K562 (cell line): ENCODE measurements at regions not wholly inside any gene's neighbourhood (a gene's known extent, or its start where the extent isn't known, plus 50 kb on each side); places are given as distances from the start of the nearest gene placed in this dataset.

Source experiments
- ATAC-seq: fragments of 200-7000 bp; cut with Tn5 transposase; 3 replicates; pipeline ENCODE4 v1.9.1; 2020; ENCODE audit warnings: moderate library complexity
- BruUV-seq: library from RNA; stranded (reverse); fragments of 400-500 nt; replicated peaks from 2 replicates; lab custom pipeline; 2021; lab: Mats Ljungman, UMichigan
- CTCF ChIA-PET: fragments of 300-600 bp; formaldehyde crosslinking; extraction: SDS; loops from one replicate; lab custom pipeline; 2021; ENCODE audit warnings: low intra/inter-chr PET ratio; lab: Yijun Ruan, JAX
- POLR2A ChIA-PET: fragments of 300-600, 350-650 bp; sonication (Branson Sonifier 250); formaldehyde crosslinking; extraction: SDS; loops from one replicate; lab custom pipeline; 2021; ENCODE audit warnings: antibody characterized with exemption, inconsistent platforms; lab: Yijun Ruan, JAX
- DNase-seq, 4 experiments: peaks; one replicate each; pipeline versions ENCODE4 v3.0.0 to v3.0.0-alpha.2; 2011 to 2018; ENCODE audit warnings: low spot score in 3 of 4, mixed read lengths in 3 of 4; ENCODE audit errors: extremely low read depth in 1 of 4
- FAIRE-seq: peaks from 2 replicates; lab custom pipeline; 2011; peaks lifted over from hg19 to GRCh38; lab: Jason Lieb, UNC
- H2AFZ ChIP-seq: 2 replicates; pipeline ENCODE4 v1.6.0; 2011; ENCODE audit warnings: low read depth, low read length, control low read depth, inconsistent platforms
- H3K27ac ChIP-seq: fragments of 200-600 bp; 3 replicates; pipeline ENCODE4 v1.8.0; 2011; ENCODE audit warnings: low read depth, mild to moderate bottlenecking, control low read depth, inconsistent platforms, low read length, moderate library complexity, mixed read lengths; ENCODE audit errors: extremely low read depth
- H3K27me3 ChIP-seq, 2 experiments: fragments of 300-600 bp in 1 of 2; 2 replicates in 1 of 2; 3 replicates in 1 of 2; pipeline versions ENCODE4 v1.6.0 to v1.8.0; 2011; ENCODE audit warnings: inconsistent platforms in 2 of 2, low read length in 2 of 2, mild to moderate bottlenecking in 1 of 2, mixed read lengths in 1 of 2, moderate library complexity in 1 of 2; ENCODE audit not compliant: control insufficient read depth in 2 of 2, insufficient read depth in 2 of 2
- H3K36me3 ChIP-seq: fragments of 300-600 bp; 3 replicates; pipeline ENCODE4 v1.8.0; 2011; ENCODE audit warnings: mild to moderate bottlenecking, low read length, inconsistent platforms; ENCODE audit not compliant: control insufficient read depth, insufficient read depth
- H3K4me1 ChIP-seq, 2 experiments: fragments of 200-600 bp in 1 of 2; replicated peaks in 1 of 2; 2 replicates in 1 of 2; 3 replicates in 1 of 2; pipeline versions ENCODE4 v1.5.1 to v1.8.0; 2011; ENCODE audit warnings: inconsistent platforms in 2 of 2, low read length in 2 of 2, mild to moderate bottlenecking in 1 of 2, mixed read lengths in 1 of 2, moderate library complexity in 1 of 2; ENCODE audit not compliant: control insufficient read depth in 2 of 2, insufficient read depth in 2 of 2
- H3K4me2 ChIP-seq: 2 replicates; pipeline ENCODE4 v1.6.1; 2011; ENCODE audit warnings: low read length, control low read depth, inconsistent platforms, mixed read lengths; ENCODE audit not compliant: insufficient read depth
- H3K4me3 ChIP-seq: fragments of 200-600 bp; sonication (generic), shearing (Covaris generic); 2 replicates; pipeline ENCODE4 v1.5.1; 2016; ENCODE audit warnings: control low read depth, inconsistent platforms
- H3K79me2 ChIP-seq: fragments of 200-600 bp; 3 replicates; pipeline ENCODE4 v1.8.0; 2011; ENCODE audit warnings: low read length, inconsistent platforms; ENCODE audit not compliant: control insufficient read depth, insufficient read depth
- H3K9ac ChIP-seq, 2 experiments: 2 replicates each; pipeline versions ENCODE4 v1.6.0 to v1.6.1; 2011; ENCODE audit warnings: low read depth in 2 of 2, low read length in 2 of 2, control low read depth in 1 of 2, inconsistent platforms in 1 of 2, mild to moderate bottlenecking in 1 of 2, mixed read lengths in 1 of 2; ENCODE audit not compliant: insufficient read depth in 1 of 2
- H3K9me1 ChIP-seq: one replicate; pipeline ENCODE4 v1.6.0; 2011; ENCODE audit warnings: inconsistent platforms, mild to moderate bottlenecking, low read length, moderate library complexity; ENCODE audit not compliant: control insufficient read depth, insufficient read depth
- H3K9me3 ChIP-seq: replicated peaks from 2 replicates; pipeline ENCODE4 v1.5.1; 2011; ENCODE audit warnings: low read depth, low read length, inconsistent platforms; ENCODE audit not compliant: control insufficient read depth, insufficient read depth
- H4K20me1 ChIP-seq: replicated peaks from 2 replicates; pipeline ENCODE4 v1.6.1; 2011; ENCODE audit warnings: low read length, inconsistent platforms, mixed read lengths; ENCODE audit not compliant: control insufficient read depth, insufficient read depth
- ESRRB ChIP-seq: fragments of 250-450 bp; sonication (Bioruptor Pico); IDR thresholded peaks from 2 replicates; pipeline ENCODE4 v1.5.0; 2020; ENCODE audit warnings: mild to moderate bottlenecking, moderate library complexity, borderline replicate concordance
- FOXK2 ChIP-seq, 2 experiments: fragments of 450-650 bp; IDR thresholded peaks in 1 of 2; conservative IDR thresholded peaks in 1 of 2; 2 replicates each; pipeline ENCODE4 v1.6.1; 2016; ENCODE audit warnings: low read depth in 2 of 2, mild to moderate bottlenecking in 1 of 2
- GATAD2A ChIP-seq: fragments of 450-650 bp; IDR thresholded peaks from 2 replicates; pipeline ENCODE4 v1.6.1; 2017
- GTF2B ChIP-seq: IDR thresholded peaks from 2 replicates; pipeline ENCODE4 v1.6.1; 2011; ENCODE audit not compliant: insufficient read length; ENCODE audit errors: extremely low read depth
- HDGF ChIP-seq: fragments of 450-650 bp; IDR thresholded peaks from 2 replicates; pipeline ENCODE4 v1.6.1; 2016
- MAX ChIP-seq: sonication (generic); formaldehyde crosslinking; IDR thresholded peaks from 2 replicates; pipeline ENCODE4 v1.9.0; 2022; ENCODE audit warnings: mild to moderate bottlenecking, missing genetic modification reagents
- MBD1 ChIP-seq: fragments of 250-450 bp; sonication (Bioruptor Pico); IDR thresholded peaks from 2 replicates; pipeline ENCODE4 v1.8.0; 2022; ENCODE audit warnings: inconsistent platforms
- MYNN ChIP-seq, 2 experiments: sonication (generic); formaldehyde crosslinking in 1 of 2; IDR thresholded peaks; 2 replicates each; pipeline versions ENCODE4 v1.5.0 to v1.6.1; 2016 to 2020; ENCODE audit warnings: antibody characterized with exemption in 1 of 2, missing genetic modification reagents in 1 of 2
- NFXL1 ChIP-seq: fragments of 450-650 bp; formaldehyde crosslinking; IDR thresholded peaks from 2 replicates; pipeline ENCODE4 v1.4.0; 2021; ENCODE audit warnings: mild to moderate bottlenecking
- PML ChIP-seq: IDR thresholded peaks from 2 replicates; pipeline ENCODE4 v1.6.1; 2012; ENCODE audit warnings: low read length, inconsistent platforms
- POLR2A ChIP-seq: fragments of 450-650 bp; conservative IDR thresholded peaks from 2 replicates; pipeline ENCODE4 v1.6.1; 2016
- POLR2AphosphoS5 ChIP-seq: IDR thresholded peaks from 2 replicates; pipeline ENCODE4 v1.6.1; 2011; ENCODE audit warnings: mild to moderate bottlenecking, low read depth, low read length, moderate library complexity; ENCODE audit not compliant: control insufficient read depth, insufficient read depth
- SFPQ ChIP-seq: fragments of 200-400 bp; formaldehyde crosslinking; IDR thresholded peaks from 2 replicates; pipeline ENCODE4 v1.6.1; 2017; ENCODE audit warnings: mild to moderate bottlenecking, low read depth, low read length, moderate library complexity
- SMARCA5 ChIP-seq: fragments of 450-650 bp; IDR thresholded peaks from 2 replicates; pipeline ENCODE4 v1.6.1; 2016
- SRSF1 ChIP-seq: fragments of 200-400 bp; formaldehyde crosslinking; IDR thresholded peaks from 2 replicates; pipeline ENCODE4 v1.6.1; 2017; ENCODE audit warnings: mild to moderate bottlenecking, low read depth, low read length, moderate library complexity
- TBP ChIP-seq: optimal IDR thresholded peaks from 2 replicates; pipeline ENCODE3; 2011; ENCODE audit warnings: low read depth, low read length, improper control_type of control experiment
- TCF3 ChIP-seq: sonication (generic); formaldehyde crosslinking; IDR thresholded peaks from 2 replicates; pipeline ENCODE4 v1.4.0; 2020; ENCODE audit warnings: mild to moderate bottlenecking, missing genetic modification reagents
- TEAD1 ChIP-seq, 2 experiments: fragments of 450-650 bp in 1 of 2; sonication (generic) in 1 of 2; formaldehyde crosslinking; IDR thresholded peaks; 2 replicates each; pipeline versions ENCODE4 v1.4.0 to v1.8.0; 2020 to 2022; ENCODE audit warnings: mild to moderate bottlenecking in 2 of 2, missing genetic modification reagents in 1 of 2
- ZBTB17 ChIP-seq: fragments of 450-650 bp; formaldehyde crosslinking; IDR thresholded peaks from 2 replicates; pipeline ENCODE4 v1.4.0; 2020; ENCODE audit warnings: mild to moderate bottlenecking
- ZNF133 ChIP-seq: fragments of 250-450 bp; sonication (Bioruptor Pico); IDR thresholded peaks from 2 replicates; pipeline ENCODE4 v1.4.0; 2020; ENCODE audit warnings: mild to moderate bottlenecking
- WGBS: fragments of 100-300 bp; shearing (Covaris generic); methylation state at CpG from one replicate; pipeline ENCODE4 v1.1.6; 2016; ENCODE audit warnings: low coverage, mixed read lengths; ENCODE audit not compliant: insufficient coverage; ENCODE audit errors: missing lambda C conversion rate; 5-methylcytosine and 5-hydroxymethylcytosine counted together
- in situ Hi-C: fragments of 300-500 bp; cut with MboI; formaldehyde crosslinking; loops from 4 replicates; pipeline ENCODE4 v1.15.0; 2018; ENCODE audit warnings: inconsistent platforms, mixed read lengths
- intact Hi-C: fragments of 100-400 bp; cut with micrococcal nuclease; formaldehyde crosslinking; loops from 2 replicates; pipeline ENCODE4 v1.14.2; 2022

DNA sequence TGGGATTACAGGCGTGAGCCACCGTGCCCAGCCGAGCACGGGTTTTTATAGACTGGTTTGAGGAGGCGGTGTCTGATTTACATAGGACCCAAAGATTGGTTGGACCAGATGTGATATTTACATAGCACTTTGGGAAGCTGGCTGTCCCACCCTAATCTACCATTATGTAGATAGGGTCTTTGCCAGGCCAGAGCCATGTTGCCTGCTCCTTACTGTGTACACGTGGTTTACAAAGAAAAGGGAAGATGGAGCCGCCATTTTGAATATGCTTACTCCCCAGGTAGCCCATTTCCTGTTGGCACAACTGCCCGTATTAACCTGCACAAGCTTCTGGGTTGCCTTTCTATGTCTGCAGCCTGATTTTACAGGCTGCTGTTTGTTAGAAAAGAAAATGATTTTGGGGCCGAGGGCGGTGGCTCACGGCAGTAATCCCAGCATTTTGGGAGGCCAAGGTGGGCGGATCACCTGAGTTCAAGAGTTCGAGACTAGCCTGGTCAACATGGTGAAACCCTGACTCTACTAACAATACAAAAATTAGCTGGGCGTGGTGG lies 89.9 kb upstream of the EEF2KMT start:
- Histone ChIP-seq H3K79me2 (no peaks in the 10 kb centered on the region), H3K4me2 (no peak overlapping the region), H3K4me3 (no peak overlapping the region), H2AFZ (peak overlapping the region; percentile 40; the same call in 1 of the 2 replicates), H3K9me1 (no peaks in the 10 kb centered on the region), H3K9me3 (no peaks in the 10 kb centered on the region), H3K36me3 (no peaks in the 10 kb centered on the region), H4K20me1 (no peaks in the 10 kb centered on the region), H3K27ac (no peak overlapping the region), H3K9ac (no peak overlapping the region), H3K4me1 (peaks cover 0 to 6% of the 10 kb centered on the region in 2 experiments; a peak in 2 of 5 replicates), H3K27me3 (no peaks in the 10 kb centered on the region; a peak in 1 of 5 replicates)
- 6% methylated on average over 14 of the region's 14 CpGs for WGBS
- ATAC-seq, result peak; percentile 66
- intact Hi-C loops (no loop called here), in situ Hi-C loops (no loop called here)
- peak in 1 of 4 experiments; percentile 24 for DNase-seq
- BruUV-seq, result no TSS peak
- FAIRE-seq, result no peak
- CTCF ChIA-PET, result no interaction called here
- POLR2A ChIA-PET, result interaction anchor here (0.6 kb wide), 1 partner anchor 570 kb away, joined by 3 read pairs; no protein-coding TSS in a partner anchor
- TF ChIP-seq POLR2AphosphoS5, result peak; percentile 54; the same call in 1 of the 2 replicates
- TF ChIP-seq TCF3, result no peak
- no peak for TF ChIP-seq SRSF1
- TF ChIP-seq MAX (CRISPR knock-in tag), result no peak
- TF ChIP-seq SMARCA5, result no peak
- peak; percentile 57; the same call in 1 of the 2 replicates for TF ChIP-seq POLR2A
- TF ChIP-seq MBD1 (CRISPR knock-in tag), result no peak
- TF ChIP-seq FOXK2 (conservative IDR thresholded peaks at IDR 0.05 in 1 of 2, IDR thresholded peaks at IDR 0.05 in 1 of 2; ENCODE audit: low read depth in 2 of 2), result no peak
- TF ChIP-seq ZNF133 (CRISPR knock-in tag), result no peak
- peak; percentile 51 for TF ChIP-seq GTF2B
- TF ChIP-seq NFXL1 (CRISPR knock-in tag), result no peak
- no peak for TF ChIP-seq MYNN (IDR thresholded peaks at IDR 0.05)
- TF ChIP-seq MYNN (CRISPR knock-in tag; IDR thresholded peaks at IDR 0.05), result no peak
- TF ChIP-seq ZBTB17 (CRISPR knock-in tag), result no peak
- no peak for TF ChIP-seq HDGF
- peak; percentile 29; the same call in 1 of the 2 replicates for TF ChIP-seq PML
- TF ChIP-seq GATAD2A, result no peak
- no peak for TF ChIP-seq SFPQ
- TF ChIP-seq ESRRB (CRISPR knock-in tag), result no peak
- TF ChIP-seq TBP, result peak; percentile 85
- no peak for TF ChIP-seq TEAD1 (CRISPR knock-in tag; IDR thresholded peaks at IDR 0.05)
